GM21367 (cell line): ENCODE measurements at regions not wholly inside any gene's neighbourhood (a gene's known extent, or its start where the extent isn't known, plus 50 kb on each side); places are given as distances from the start of the nearest gene placed in this dataset.
A peak's percentile ranks its signal among the peaks of the same experiment; 100 is the strongest.

Source experiments
- ATAC-seq: cut with Tn5 transposase; IDR thresholded peaks from one replicate; pipeline ENCODE4 v1.9.1; 2021; ENCODE audit not compliant: unreplicated experiment

DNA sequence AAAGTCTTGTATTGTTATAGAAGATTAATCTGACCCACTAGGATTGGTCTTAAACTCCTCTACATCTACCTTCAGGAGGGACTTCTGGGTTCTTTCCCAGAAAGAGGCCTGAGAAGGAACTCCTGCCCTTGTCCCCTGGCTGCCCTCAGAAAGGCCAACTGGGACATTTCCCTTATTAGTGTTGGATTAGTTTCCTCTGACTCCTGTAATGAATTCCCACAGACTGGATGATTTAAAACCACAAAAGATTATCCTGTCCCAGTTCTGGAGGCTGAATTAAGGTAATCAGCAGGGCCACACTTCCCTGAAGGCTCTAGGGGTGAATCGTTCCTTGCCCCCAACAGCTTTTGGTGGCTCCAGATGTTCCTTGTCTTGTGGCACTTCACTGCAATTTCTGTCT lies 102.8 kb upstream of the NMNAT3 start:
- no peak for ATAC-seq

- ATAC-seq: no peak
Observed at GRCh38 chr3:139778682-139779233, 101.0 kb upstream of the NMNAT3 start.

DNA sequence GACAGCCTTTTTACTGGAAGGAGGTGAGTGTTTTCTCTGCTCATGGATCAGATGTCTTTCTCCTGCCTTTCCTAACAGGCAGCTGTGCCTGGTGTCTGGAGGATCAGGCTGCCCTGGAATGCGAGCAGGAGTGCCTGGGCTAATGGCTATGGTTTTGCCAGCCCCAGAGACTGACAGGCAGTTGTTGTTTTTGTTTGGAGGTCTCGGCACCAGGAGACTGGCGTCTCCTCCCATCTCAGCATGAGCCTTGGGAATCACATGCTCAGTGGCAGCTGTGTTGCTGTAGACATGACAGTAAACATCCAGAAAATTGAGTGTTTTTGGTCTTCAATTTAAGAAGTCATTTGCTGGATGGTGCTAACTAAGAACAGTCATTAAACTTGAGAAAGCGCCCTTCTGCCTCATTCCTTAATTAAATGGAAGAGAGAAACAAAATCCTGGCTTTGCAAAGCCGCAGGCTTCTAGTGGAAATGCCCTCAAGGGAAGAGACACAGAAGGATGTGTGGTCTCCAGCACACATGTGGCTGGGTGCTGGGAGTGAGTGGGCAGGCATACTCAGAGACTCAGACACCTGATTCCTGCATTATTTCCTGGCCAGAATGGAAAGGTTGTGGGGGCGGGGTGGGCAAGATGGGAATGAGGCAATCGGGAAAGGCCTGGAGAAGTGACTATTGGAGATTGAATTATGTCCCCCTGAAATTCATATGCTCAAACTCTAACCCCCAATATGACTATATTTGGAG lies 97.0 kb upstream of the NMNAT3 start:
- ATAC-seq: no peak

- ATAC-seq: no peak
Observed at GRCh38 chr3:139772539-139773500, 95.0 kb upstream of the NMNAT3 start.

- no peak for ATAC-seq
Observed at GRCh38 chr3:139771331-139771730, 93.6 kb upstream of the NMNAT3 start.

GRCh38 chr3:139770577-139770976 lies 92.8 kb upstream of the NMNAT3 start:
- ATAC-seq: no peak

DNA sequence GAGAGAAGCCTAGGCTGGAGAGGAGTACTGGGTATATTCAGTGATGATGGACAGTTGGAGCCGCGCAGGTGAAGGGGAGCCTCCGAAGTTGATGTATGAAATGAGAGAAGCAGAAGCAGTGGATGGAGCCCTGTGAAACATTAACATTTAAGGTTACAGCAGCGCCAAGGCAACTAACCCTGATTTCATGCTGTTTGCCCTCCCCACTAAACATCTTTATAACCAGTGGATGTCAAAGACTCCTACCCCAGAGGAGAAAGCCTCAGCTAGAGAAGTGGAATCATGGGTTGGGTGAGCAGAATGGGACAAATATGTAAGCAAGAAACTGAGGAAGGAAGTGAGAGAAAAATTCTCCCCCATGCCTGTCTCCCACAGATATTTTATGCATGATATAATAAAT lies 92.0 kb upstream of the NMNAT3 start:
- no peak for ATAC-seq

DNA sequence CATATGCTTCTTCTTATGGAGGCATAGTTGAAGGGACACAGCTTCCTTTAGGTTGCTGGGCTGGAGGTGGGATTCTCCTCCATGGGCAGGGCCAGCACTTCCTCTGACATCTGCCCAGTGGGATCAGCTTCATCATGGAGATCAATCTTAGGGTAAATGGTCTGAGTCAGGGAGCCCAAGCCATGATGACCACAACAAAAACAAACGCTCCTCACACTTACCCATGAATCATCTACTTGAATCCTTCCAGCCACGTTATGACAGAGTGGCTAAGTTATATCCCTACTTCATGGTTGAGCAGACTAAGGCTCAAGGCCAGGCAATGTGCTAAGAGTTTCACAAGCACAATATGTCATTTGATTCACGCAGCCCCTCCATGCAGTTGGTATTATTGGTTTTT lies 87.2 kb upstream of the NMNAT3 start:
- ATAC-seq: no peak

GRCh38 chr3:139764069-139764905 lies 86.5 kb upstream of the NMNAT3 start:
- no peak for ATAC-seq

DNA sequence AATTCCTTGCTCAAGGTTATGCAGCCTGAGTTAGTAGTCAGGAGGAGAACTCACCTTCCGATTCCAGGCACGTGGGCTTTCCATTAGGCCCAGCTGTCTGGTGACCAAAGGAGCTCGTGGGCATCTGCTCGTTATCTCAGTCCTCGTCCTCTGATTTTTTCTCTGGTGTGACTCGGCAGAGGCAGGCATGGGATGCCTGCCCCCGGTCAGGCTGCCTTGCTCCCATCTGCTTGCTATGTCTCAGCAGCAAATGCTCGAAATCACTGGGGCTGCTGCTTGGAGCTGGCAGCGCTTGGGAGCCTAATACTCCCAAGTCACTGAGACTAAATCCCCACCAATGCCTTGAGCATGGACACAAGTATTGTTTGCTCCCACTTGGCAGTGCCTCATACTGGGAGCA lies 84.5 kb upstream of the NMNAT3 start:
- ATAC-seq: no peak

DNA sequence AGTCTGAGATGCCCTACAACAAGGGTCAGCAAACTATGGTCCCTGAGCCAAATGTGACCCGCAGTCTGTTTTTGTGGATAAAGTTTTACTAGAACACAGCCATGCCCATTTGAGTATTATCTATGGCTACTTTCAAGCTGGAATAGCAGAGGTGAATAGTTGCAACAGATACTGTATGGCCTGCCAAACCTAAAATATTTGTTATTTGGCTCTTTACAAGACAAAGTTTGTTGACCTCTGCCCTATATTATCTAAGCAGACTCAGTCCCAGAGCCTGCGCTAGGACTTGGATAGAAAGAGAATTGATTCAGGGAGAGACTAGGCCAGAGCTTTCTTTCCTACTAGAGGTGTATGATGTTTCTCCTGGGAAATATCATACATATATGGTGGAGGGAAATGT lies 81.7 kb upstream of the NMNAT3 start:
- ATAC-seq: no peak

GRCh38 chr3:139758654-139759291 lies 81.0 kb upstream of the NMNAT3 start:
- no peak for ATAC-seq

- no peak for ATAC-seq
Observed at GRCh38 chr3:139757448-139758030, 79.8 kb upstream of the NMNAT3 start.

- ATAC-seq: no peak
Observed at GRCh38 chr3:139756529-139757103, 78.8 kb upstream of the NMNAT3 start.

- ATAC-seq: no peak
Observed at GRCh38 chr3:139755551-139755950, 77.8 kb upstream of the NMNAT3 start.

DNA sequence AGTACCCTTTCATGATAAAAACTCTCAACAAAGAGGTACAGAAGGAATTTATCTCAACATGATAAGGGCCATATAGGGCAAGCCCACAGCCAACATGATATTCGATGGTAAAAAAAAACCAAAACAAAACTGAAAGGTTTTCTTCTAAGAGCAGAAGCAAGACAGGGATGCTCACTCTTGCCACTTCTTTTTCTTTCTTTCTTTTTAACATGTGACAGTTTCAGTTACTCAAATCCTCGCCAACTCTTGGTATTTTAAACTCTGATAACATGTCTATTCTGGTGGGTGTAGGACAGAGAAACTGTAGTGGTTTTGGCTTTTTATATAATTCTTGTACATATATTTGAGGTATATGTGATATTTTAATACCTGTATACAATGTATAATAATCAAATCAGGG lies 74.0 kb upstream of the NMNAT3 start:
- peak; percentile 71 for ATAC-seq

- no peak for ATAC-seq
Observed at GRCh38 chr3:139746481-139746880, 68.7 kb upstream of the NMNAT3 start.

DNA sequence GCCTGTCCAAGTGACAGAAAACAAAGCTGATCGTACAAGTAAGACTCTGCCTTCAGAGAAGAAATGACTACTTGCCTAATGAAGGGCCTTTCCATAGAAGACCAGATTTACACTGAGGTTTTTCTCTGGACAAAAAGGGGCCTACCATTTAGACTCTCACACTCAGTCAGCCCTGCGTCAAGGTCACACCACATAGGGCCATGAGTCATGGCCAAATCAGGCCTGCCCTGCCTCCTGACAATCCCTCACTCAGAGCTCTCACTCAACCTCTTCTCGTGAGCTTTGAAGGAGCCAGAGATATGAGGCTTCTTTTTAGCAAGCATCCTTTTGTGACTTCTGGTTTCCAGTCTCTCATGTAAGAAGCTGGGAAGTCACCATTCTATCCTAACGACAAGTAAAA lies 68.1 kb upstream of the NMNAT3 start:
- ATAC-seq: no peak

DNA sequence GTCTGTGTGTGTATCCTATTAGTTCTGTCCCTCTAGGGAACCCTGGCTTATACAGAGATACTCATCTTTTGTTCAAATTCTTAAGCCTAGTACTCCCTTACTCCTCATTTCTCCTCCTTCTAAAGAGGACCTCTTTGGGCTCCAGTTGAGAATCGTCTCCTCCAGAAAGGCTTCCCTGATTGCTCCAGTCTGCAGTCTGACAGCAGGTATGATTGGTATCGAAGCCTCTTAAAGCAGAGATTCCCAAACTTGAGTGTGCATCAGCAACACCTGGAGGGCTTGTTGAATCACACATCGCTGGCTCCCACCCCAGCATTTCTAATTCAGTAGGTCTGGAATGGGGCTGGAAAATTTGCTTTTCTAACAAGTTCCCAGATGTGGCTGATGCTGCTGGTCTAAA lies 60.9 kb upstream of the NMNAT3 start:
- no peak for ATAC-seq
